SK-N-SH (cell line): ENCODE measurements at regions not wholly inside any gene's neighbourhood (a gene's known extent, or its start where the extent isn't known, plus 50 kb on each side); places are given as distances from the start of the nearest gene placed in this dataset.

Experiments
- CTCF ChIA-PET: fragments of 300-600, 350-600 bp; formaldehyde crosslinking; extraction: SDS; loops from one replicate; lab custom pipeline; 2021; lab: Yijun Ruan, JAX
- POLR2A ChIA-PET: fragments of 350-600 bp; sonication (Branson Sonifier 250); formaldehyde crosslinking; extraction: SDS; loops from one replicate; lab custom pipeline; 2020; ENCODE audit warnings: antibody characterized with exemption, inconsistent platforms; lab: Yijun Ruan, JAX
- DNase-seq: peaks from one replicate; pipeline ENCODE4 v3.0.0; 2012
- H2AFZ ChIP-seq: fragments of 200-600 bp; sonication (generic); 2 replicates; pipeline ENCODE4 v1.8.1; 2016; ENCODE audit warnings: antibody characterized with exemption, mild to moderate bottlenecking, low read depth
- H3F3A ChIP-seq: fragments of 200-600 bp; sonication (generic); replicated peaks from 2 replicates; pipeline ENCODE3; 2016; ENCODE audit warnings: antibody characterized with exemption, mild to moderate bottlenecking; ENCODE audit not compliant: insufficient read depth
- H3K27ac ChIP-seq, 2 experiments: fragments of 200-500 bp in 1 of 2; fragments of 200-600 bp in 1 of 2; sonication (Bioruptor generic) in 1 of 2; sonication (generic), shearing (Covaris generic) in 1 of 2; 2 replicates each; pipeline versions ENCODE4 v1.5.1 to v1.6.1; 2014 to 2016; ENCODE audit warnings: low read depth in 2 of 2, inconsistent platforms in 1 of 2, low read length in 1 of 2, mild to moderate bottlenecking in 1 of 2, mixed read lengths in 1 of 2
- H3K27me3 ChIP-seq: fragments of 200-600 bp; sonication (generic), shearing (Covaris generic); 2 replicates; pipeline ENCODE4 v1.6.1; 2016; ENCODE audit warnings: mixed run types; ENCODE audit not compliant: insufficient read depth
- H3K36me3 ChIP-seq, 2 experiments: fragments of 200-500 bp in 1 of 2; fragments of 200-600 bp in 1 of 2; sonication (Bioruptor generic) in 1 of 2; sonication (generic) in 1 of 2; replicated peaks in 1 of 2; 2 replicates each; pipeline versions ENCODE3 to v1.5.1; 2014 to 2016; ENCODE audit warnings: low read length in 1 of 2, mild to moderate bottlenecking in 1 of 2; ENCODE audit not compliant: insufficient read depth in 2 of 2, control insufficient read depth in 1 of 2
- H3K4me1 ChIP-seq, 2 experiments: fragments of 200-500 bp in 1 of 2; fragments of 200-600 bp in 1 of 2; sonication (Bioruptor generic) in 1 of 2; sonication (generic), shearing (Covaris generic) in 1 of 2; 2 replicates each; pipeline versions ENCODE4 v1.5.1 to v1.6.1; 2014 to 2016; ENCODE audit warnings: low read depth in 1 of 2, low read length in 1 of 2, mixed run types in 1 of 2; ENCODE audit not compliant: insufficient read depth in 2 of 2, control insufficient read depth in 1 of 2
- H3K4me2 ChIP-seq: fragments of 200-600 bp; sonication (generic), shearing (Covaris generic); 2 replicates; pipeline ENCODE4 v1.6.1; 2017; ENCODE audit warnings: mixed run types
- H3K4me3 ChIP-seq, 2 experiments: fragments of 200-500 bp in 1 of 2; fragments of 200-600 bp in 1 of 2; sonication (Bioruptor generic) in 1 of 2; sonication (generic), shearing (Covaris generic) in 1 of 2; 2 replicates each; pipeline versions ENCODE4 v1.5.1 to v1.8.1; 2014 to 2016; ENCODE audit warnings: low read depth in 2 of 2, inconsistent platforms in 1 of 2, low read length in 1 of 2, mild to moderate bottlenecking in 1 of 2, mixed read lengths in 1 of 2, moderate library complexity in 1 of 2
- H3K79me2 ChIP-seq: fragments of 200-600 bp; sonication (generic); 2 replicates; pipeline ENCODE4 v1.8.1; 2017; ENCODE audit warnings: mild to moderate bottlenecking; ENCODE audit not compliant: insufficient read depth
- H3K9ac ChIP-seq: fragments of 200-600 bp; sonication (generic); 2 replicates; pipeline ENCODE4 v1.6.1; 2017; ENCODE audit warnings: mixed run types
- H3K9me2 ChIP-seq: fragments of 200-600 bp; sonication (generic); 2 replicates; pipeline ENCODE4 v1.6.1; 2017; ENCODE audit warnings: mixed run types
- H3K9me3 ChIP-seq: fragments of 200-600 bp; sonication (generic); 2 replicates; pipeline ENCODE4 v1.6.1; 2017; ENCODE audit warnings: mixed run types, mild to moderate bottlenecking, moderate library complexity
- H4K20me1 ChIP-seq: fragments of 200-600 bp; sonication (generic); 2 replicates; pipeline ENCODE4 v1.6.1; 2017; ENCODE audit warnings: mild to moderate bottlenecking, mixed run types; ENCODE audit not compliant: insufficient read depth
- EP300 ChIP-seq, 2 experiments: IDR thresholded peaks; 2 replicates each; pipeline versions ENCODE4 v1.4.0 to v1.6.1; 2012; ENCODE audit warnings: borderline replicate concordance in 1 of 2, low read depth in 1 of 2, low read length in 1 of 2
- FOSL2 ChIP-seq: IDR thresholded peaks from 2 replicates; pipeline ENCODE4 v1.4.0; 2012; ENCODE audit warnings: low read depth, mild to moderate bottlenecking, moderate library complexity, borderline replicate concordance
- FOXJ3 ChIP-seq: sonication (generic); formaldehyde crosslinking; IDR thresholded peaks from 2 replicates; pipeline ENCODE4 v1.5.1; 2020; ENCODE audit warnings: mild to moderate bottlenecking, missing genetic modification reagents
- FOXM1 ChIP-seq: IDR thresholded peaks from 2 replicates; pipeline ENCODE4 v1.4.0; 2012; ENCODE audit warnings: low read depth, mild to moderate bottlenecking
- GABPA ChIP-seq: IDR thresholded peaks from 2 replicates; pipeline ENCODE4 v1.4.0; 2012; ENCODE audit warnings: low read depth, mild to moderate bottlenecking
- JUND ChIP-seq: IDR thresholded peaks from 2 replicates; pipeline ENCODE4 v1.4.0; 2012
- MAX ChIP-seq: IDR thresholded peaks from 2 replicates; pipeline ENCODE4 v1.4.0; 2012; ENCODE audit warnings: low read depth
- NRF1 ChIP-seq: IDR thresholded peaks from 2 replicates; pipeline ENCODE4 v1.6.1; 2012; ENCODE audit warnings: low read depth, mild to moderate bottlenecking, low read length
- RFX5 ChIP-seq: IDR thresholded peaks from 2 replicates; pipeline ENCODE4 v1.6.1; 2012; ENCODE audit warnings: mild to moderate bottlenecking, improper control_type of control experiment, low read length
- RXRA ChIP-seq: IDR thresholded peaks from 2 replicates; pipeline ENCODE4 v1.4.0; 2012; ENCODE audit warnings: low read depth, mild to moderate bottlenecking, borderline replicate concordance
- TAF1 ChIP-seq: IDR thresholded peaks from 2 replicates; pipeline ENCODE4 v1.6.1; 2012; ENCODE audit warnings: low read depth, mild to moderate bottlenecking, low read length, moderate library complexity, borderline replicate concordance
- TCF12 ChIP-seq: IDR thresholded peaks from 2 replicates; pipeline ENCODE4 v1.4.0; 2012
- TEAD4 ChIP-seq: IDR thresholded peaks from 2 replicates; pipeline ENCODE4 v1.4.0; 2012; ENCODE audit warnings: mild to moderate bottlenecking, borderline replicate concordance; ENCODE audit not compliant: insufficient read depth
- USF2 ChIP-seq: fragments of 150-350 bp; IDR thresholded peaks from 2 replicates; pipeline ENCODE4 v1.6.1; 2017; ENCODE audit warnings: antibody characterized with exemption, low read length, low read depth, borderline replicate concordance
- ZBTB33 ChIP-seq: IDR thresholded peaks from 2 replicates; pipeline ENCODE4 v1.4.0; 2012; ENCODE audit warnings: low read depth, borderline replicate concordance
- WGBS: methylation state at CpG from one replicate; pipeline ENCODE4 v1.1.6; 2017; ENCODE audit warnings: low lambda C conversion rate; 5-methylcytosine and 5-hydroxymethylcytosine counted together
- TF ChIP-seq, protein P1 (sequence below): fragments of 200-600 bp; sonication (generic); IDR thresholded peaks from 2 replicates; pipeline ENCODE4 v1.6.1; 2017; ENCODE audit warnings: antibody characterized with exemption, mild to moderate bottlenecking, moderate library complexity
- TF ChIP-seq, protein P2 (sequence below): IDR thresholded peaks from 2 replicates; pipeline ENCODE4 v1.4.0; 2012; ENCODE audit warnings: low read depth, borderline replicate concordance

DNA sequence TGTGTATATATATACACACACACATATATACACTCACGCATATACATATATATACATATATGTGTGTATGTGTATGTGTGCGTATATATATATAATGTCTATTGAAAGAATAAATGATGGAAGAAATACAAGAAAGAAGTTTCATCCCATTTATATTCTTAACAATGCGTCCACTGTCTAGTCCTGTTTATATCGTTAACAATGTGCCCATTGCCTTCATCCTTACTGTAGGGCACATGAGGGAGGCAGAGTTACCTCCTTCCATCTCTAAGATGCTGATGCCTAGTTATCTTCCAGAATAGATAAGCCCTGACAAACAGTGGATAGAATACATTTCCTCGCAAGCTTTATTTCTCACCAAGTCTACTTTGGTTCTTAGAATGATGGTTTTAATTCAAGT, 389.8 kb upstream of the SEMA6A start (continued):
- TF ChIP-seq FOXM1 (no peak), TEAD4 (no peak), TAF1 (no peak), ZBTB33 (no peak)
- TF ChIP-seq, all 33 proteins: peak for 0

DNA sequence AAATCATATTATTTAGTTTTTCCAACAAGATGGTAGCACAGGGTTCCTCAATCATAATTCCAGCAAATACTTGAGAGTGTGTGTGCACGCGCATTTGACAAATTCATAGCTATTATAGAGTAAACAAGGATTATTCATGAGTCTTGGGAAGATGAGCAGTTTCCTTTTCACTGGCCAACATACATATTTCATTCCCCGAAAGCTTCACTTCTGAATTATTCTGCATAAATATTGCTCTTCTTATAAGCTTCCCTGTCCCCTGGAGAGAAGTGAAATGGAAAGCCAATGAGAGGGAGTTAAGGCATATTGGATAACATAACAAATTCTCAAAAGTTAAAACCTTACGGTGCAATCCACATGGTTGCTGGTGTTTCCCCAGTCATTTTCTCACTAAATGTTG, 386.4 kb upstream of the SEMA6A start:
- Histone ChIP-seq H3K4me3 (no peak overlapping the region), H3K9ac (no peak overlapping the region), H3K27me3 (no peaks in the 10 kb centered on the region), H3K9me2 (no peaks in the 10 kb centered on the region), H3K9me3 (no peaks in the 10 kb centered on the region), H3K79me2 (no peaks in the 10 kb centered on the region), H2AFZ (no peak overlapping the region), H3F3A (no peaks in the 10 kb centered on the region), H3K4me1 (no peaks in the 10 kb centered on the region), H4K20me1 (no peaks in the 10 kb centered on the region), H3K4me2 (no peak overlapping the region), H3K36me3 (no peaks in the 10 kb centered on the region), H3K27ac (no peak overlapping the region)
- DNase-seq: no peak
- whole genome bisulfite sequencing: 68% methylated on average over 4 of the region's 4 CpGs
- no peak for TF ChIP-seq FOXJ3
- no peak for TF ChIP-seq NRF1
- no peak for TF ChIP-seq USF2
- no peak for TF ChIP-seq FOSL2
- TF ChIP-seq JUND: no peak
- TF ChIP-seq TCF12: no peak
- TF ChIP-seq TAF1: no peak
- TF ChIP-seq, protein P1, sequence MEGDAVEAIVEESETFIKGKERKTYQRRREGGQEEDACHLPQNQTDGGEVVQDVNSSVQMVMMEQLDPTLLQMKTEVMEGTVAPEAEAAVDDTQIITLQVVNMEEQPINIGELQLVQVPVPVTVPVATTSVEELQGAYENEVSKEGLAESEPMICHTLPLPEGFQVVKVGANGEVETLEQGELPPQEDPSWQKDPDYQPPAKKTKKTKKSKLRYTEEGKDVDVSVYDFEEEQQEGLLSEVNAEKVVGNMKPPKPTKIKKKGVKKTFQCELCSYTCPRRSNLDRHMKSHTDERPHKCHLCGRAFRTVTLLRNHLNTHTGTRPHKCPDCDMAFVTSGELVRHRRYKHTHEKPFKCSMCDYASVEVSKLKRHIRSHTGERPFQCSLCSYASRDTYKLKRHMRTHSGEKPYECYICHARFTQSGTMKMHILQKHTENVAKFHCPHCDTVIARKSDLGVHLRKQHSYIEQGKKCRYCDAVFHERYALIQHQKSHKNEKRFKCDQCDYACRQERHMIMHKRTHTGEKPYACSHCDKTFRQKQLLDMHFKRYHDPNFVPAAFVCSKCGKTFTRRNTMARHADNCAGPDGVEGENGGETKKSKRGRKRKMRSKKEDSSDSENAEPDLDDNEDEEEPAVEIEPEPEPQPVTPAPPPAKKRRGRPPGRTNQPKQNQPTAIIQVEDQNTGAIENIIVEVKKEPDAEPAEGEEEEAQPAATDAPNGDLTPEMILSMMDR: no peak
- no peak for TF ChIP-seq GABPA
- TF ChIP-seq FOXM1: no peak
- TF ChIP-seq TEAD4: no peak
- TF ChIP-seq EP300 (IDR thresholded peaks at IDR 0.05; ENCODE audit: borderline replicate concordance in 1 of 2, low read depth in 1 of 2, low read length in 1 of 2): no peak
- TF ChIP-seq RXRA: no peak
- TF ChIP-seq, protein P2, sequence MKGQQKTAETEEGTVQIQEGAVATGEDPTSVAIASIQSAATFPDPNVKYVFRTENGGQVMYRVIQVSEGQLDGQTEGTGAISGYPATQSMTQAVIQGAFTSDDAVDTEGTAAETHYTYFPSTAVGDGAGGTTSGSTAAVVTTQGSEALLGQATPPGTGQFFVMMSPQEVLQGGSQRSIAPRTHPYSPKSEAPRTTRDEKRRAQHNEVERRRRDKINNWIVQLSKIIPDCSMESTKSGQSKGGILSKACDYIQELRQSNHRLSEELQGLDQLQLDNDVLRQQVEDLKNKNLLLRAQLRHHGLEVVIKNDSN: no peak
- TF ChIP-seq RFX5: no peak
- TF ChIP-seq MAX: no peak
- CTCF ChIA-PET: interaction anchor here (1.3 kb wide), 1 partner anchor 13 kb away, joined by 3 read pairs; no protein-coding TSS in a partner anchor
- POLR2A ChIA-PET: no interaction called here
